SH-SY5Y (cell line): ENCODE measurements at regions not wholly inside any gene's neighbourhood (a gene's known extent, or its start where the extent isn't known, plus 50 kb on each side); places are given as distances from the start of the nearest gene placed in this dataset.

Experiments
- GATA2 ChIP-seq: IDR thresholded peaks from 2 replicates; pipeline ENCODE4 v1.6.1; 2011; ENCODE audit warnings: mild to moderate bottlenecking, low read depth, low read length
- GATA3 ChIP-seq: IDR thresholded peaks from 2 replicates; pipeline ENCODE4 v1.6.1; 2011; ENCODE audit warnings: low read depth, mild to moderate bottlenecking, low read length, moderate library complexity

- TF ChIP-seq GATA2 (no peak), GATA3 (no peak)
Observed at GRCh38 chr5:176176231-176176630, 62.0 kb upstream of the SIMC1 start.
